NCI-H748 (cell line): ENCODE measurements at regions not wholly inside any gene's neighbourhood (a gene's known extent, or its start where the extent isn't known, plus 50 kb on each side); places are given as distances from the start of the nearest gene placed in this dataset.
"Not testable (repeated sequence)": the region's sequence is repeated elsewhere in the genome, so short reads cannot be mapped to it uniquely, and the experiment has no call there.

Experiments
- DNase-seq: peaks from one replicate; lab custom pipeline; 2025; ENCODE audit not compliant: unreplicated experiment; lab: John Stamatoyannopoulos, UW

DNA sequence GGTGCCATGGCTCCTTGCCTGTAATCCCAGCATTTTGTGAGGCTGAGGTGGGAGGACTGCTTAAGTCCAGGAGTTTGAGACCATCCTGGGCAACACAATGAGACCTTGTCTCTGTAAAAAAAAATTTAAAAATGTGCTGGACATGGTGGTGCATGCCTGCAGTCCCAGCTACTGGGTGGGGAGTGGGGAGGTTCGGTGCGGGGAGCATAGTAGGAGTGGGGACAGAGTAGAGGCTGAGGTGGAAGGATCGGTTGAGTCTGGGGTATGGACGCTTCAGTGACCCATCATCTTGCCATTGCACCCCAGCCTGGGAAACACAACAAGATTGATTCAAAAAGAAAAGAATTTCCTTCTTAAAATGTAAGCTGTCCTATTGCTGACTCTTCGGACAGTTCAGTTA lies 1490.0 kb upstream of the GBE1 start:
- no peak for DNase-seq

DNA sequence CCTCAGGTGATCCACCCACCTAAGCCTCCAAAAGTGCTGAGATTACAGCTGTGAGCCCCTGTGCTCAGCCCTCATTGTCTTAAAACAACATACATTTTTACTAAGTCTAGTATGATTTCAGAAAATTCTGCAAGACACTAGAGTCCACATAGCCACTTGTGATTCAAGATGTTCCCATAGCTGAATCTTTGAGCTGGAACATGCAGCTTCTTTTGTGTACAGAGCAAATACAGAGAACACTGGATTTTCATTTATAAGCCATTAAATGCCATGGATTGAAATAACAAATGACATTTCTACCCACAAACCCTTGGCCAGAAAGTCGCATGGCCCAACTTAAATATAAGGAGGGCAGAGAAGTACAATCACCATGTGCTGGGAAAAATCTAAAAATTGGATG lies 1489.2 kb upstream of the GBE1 start:
- DNase-seq: no peak

- no peak for DNase-seq
Measured at GRCh38 chr3:83248454-83248853, 1487.0 kb upstream of the GBE1 start.

DNA sequence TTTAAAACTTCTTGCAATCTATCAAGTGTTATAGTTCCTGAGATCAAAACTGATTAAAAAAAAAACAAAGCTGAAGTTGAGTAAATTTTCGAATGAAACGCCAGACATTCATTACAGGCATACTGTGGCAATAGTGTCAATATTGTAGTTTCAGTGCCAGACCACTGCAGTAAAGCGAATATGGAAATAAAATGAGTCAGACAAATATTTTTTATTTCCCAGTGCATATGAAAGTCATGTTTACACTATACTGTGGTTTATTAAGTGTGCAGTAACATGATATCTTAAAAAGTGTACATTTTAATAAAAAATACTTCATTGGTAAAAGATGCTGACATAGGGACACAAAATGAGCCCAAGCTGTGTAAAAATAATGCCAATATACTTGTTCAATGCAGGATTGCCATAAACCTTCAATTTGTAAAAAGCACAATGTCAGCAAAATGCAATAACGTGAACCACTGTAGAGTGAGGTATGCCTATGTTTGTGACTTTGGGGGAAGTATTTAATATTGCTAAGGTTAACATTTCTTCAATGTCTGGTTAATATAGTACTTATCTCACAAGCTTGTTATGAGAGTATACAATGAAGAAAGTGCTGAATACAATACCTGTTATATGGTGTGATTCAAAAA lies 1473.9 kb upstream of the GBE1 start:
- DNase-seq: peak; percentile 10

DNA sequence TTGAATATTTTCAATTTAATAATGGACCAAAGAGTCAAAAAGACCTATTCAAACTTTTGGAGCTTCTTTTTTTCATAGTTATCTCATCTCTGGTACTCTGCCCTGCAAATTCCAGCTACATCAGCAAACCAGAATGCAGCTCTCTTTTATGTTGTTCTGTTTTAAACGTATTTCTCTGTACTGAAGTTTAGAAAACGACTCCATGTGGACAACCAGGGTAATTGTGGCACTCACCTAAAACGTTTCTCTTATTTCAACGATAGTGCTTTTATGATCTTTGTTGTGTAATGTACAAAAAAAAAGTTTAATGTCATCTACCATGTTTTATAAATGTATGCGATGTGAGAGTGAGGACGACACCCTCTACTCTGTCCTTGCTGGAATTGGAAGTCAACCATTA lies 1472.3 kb upstream of the GBE1 start:
- DNase-seq: no peak

DNA sequence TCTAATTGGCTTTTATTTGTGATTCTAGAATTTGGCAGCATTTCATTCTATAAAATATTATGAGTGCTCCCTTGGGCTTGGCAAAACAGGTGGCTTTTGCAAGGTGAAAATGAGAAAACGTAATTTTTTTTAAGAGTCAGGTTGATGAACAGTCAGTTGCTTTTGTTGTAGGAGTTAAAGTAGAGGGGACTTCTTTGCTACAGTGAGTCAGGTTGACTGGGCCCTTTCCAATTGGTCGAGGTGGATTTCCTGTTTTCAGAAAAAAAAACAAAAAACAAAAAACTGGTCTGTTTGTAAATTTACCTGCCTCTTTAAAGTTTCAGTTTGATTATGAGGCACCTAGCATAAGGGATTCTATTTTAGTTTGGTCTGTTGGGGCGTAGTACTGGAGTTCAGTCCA lies 1469.4 kb upstream of the GBE1 start:
- no peak for DNase-seq

DNA sequence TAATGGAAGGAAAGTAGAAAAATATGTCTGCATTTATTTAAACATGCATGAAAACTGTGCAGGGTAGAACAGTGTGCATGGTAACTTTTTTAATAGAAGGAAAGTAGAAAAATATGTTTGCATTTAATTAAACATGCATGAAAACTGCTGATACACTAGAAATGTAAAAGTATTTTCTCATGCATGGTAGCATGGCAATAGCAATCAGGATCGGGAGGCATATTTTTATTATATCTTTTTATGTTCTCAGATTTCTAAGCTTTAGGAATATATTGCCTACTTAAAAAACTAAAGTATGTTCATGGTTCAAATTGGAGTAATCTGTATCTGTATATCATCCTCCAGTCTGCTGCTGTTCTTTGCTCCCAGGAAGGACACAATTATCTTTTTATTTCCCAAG lies 1468.9 kb upstream of the GBE1 start:
- no peak for DNase-seq

GRCh38 chr3:83226751-83227150 lies 1465.3 kb upstream of the GBE1 start:
- DNase-seq: no peak

DNA sequence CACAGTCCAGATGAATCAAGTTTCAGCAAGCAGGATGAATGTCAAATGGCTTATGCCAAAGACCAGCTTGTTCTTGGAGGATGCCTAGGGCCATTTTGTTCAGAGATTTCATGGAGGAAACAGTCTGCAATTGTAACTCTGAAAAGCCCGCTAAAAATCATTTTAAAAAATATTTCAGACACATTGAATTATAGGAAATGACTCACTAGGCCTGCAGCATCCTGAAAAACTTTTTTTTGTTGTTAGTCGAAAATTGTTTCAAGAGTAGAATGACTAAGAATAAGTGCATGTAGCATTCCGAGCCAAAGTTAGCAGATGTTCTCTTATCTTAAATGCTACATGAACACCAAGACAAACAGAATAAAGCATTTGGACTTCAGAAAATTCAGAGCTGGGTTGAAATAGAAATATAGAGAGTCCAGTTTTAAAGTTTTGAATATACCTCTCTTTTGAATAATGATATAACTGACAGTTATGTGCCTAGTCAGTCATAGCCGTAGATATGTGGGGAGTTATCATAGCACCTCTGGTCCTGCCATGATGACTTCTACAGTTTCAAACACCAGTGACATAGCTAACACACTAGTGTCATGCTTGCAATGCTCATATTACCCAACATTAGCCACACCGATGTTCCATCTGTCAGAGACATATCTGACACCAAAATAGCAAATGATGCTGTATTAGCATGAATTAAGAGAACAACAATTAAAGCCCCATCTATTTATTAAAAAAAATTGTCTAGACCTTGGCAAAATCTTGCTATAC lies 1462.8 kb upstream of the GBE1 start:
- DNase-seq: no peak

DNA sequence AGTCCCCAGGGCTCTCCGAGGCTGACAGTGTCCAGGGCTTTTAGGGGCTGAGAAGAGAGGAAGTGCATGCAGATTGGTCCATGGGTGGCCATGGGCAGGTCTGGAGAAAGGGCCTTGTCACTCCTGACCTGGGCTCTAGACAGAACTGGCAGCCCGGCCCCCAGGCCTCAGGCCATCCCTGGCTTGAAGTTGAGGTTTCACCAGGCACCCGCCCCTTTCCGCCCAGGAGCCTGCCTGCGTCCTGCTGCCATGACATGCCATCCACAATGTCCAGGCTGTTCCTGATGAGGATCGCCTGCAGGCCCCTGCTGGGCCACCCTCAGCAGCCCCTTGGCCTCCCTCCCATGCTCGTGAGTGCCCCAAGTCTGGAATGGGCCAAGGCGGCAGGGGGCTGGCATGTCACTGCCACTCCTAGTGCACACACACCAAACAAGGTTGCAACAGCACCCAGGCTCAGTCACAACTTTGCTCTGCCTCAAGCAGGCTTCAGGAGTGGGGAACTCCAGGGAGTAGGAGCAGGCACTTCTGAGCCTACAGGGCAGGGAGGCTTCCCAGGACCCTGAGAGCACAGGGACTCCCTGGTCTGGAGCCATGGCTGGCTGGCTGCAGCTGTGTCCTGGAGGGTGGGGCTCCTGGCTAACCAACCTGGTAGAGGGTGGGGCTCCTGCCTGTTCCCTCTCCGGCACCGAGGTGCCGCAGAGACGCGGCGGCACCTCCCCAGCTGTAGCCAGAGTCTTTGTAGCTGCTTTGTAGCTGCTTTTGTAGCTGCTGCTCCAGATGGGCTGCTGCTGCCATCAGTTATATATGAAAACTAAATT lies 1457.1 kb upstream of the GBE1 start:
- DNase-seq: no peak

DNA sequence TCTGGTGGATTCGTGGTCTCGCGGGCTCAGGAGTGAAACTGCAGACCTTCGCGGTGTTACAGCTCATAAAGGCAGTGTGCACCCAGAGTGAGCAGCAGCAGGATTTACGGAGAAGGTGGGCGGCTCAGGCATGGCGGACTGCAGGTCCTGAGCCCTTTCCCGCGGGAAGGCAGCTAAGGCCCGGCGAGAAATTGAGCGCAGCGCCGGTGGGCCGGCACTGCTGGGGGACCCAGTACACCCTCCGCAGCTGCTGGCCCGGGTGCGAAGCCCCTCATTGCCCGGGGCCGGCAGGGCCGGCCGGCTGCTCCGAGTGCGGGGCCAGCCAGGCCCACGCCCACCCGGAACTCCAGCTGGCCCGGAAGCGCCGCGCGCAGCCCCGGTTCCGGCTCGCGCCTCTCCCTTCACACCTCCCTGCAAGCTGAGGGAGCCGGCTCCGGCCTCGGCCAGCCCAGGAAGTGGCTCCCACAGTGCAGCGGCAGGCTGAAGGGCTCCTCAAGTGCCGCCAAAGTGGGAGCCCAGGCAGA lies 1456.2 kb upstream of the GBE1 start:
- DNase-seq: not testable (repeated sequence)

- DNase-seq: no peak
Measured at GRCh38 chr3:83216919-83217594, 1455.6 kb upstream of the GBE1 start.

DNA sequence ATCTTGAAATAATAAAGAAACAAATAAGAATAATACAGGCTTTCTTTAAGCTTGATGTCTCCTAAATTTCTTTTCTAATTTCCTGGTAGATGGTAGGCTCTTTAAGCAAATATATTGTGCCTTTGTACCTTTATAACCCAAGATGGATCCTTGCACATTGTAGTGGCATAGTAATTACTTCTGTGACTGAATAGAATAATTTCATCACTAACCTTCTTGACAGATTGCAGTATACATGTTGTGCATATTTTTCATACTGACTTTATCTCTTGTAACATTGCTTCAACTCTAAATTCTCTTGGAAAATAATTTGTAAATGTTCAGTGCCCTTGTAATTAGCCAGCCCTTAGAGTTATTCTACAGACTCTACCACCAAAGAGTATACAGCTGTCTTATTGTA lies 1433.8 kb upstream of the GBE1 start:
- DNase-seq: no peak

DNA sequence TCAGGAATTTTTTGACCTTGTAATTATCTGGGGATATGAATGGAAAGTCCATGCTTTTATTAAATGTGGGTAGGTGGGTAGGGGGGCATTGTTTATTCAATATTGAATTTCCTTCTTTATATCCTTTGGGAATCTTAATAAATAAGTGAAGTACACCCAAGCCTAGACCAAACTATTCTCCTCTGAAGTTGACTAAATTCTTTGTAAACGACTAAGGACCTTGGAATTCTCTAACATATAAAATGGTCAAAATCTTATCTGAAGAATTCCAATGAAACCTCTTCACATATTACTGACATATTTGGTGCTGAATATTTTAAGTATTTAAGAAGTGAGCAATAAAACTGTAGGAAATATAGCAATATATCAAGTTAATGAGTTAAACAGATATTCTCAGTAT lies 1432.1 kb upstream of the GBE1 start:
- DNase-seq: no peak

GRCh38 chr3:83189634-83190033 lies 1428.2 kb upstream of the GBE1 start:
- peak; percentile 8 for DNase-seq

DNA sequence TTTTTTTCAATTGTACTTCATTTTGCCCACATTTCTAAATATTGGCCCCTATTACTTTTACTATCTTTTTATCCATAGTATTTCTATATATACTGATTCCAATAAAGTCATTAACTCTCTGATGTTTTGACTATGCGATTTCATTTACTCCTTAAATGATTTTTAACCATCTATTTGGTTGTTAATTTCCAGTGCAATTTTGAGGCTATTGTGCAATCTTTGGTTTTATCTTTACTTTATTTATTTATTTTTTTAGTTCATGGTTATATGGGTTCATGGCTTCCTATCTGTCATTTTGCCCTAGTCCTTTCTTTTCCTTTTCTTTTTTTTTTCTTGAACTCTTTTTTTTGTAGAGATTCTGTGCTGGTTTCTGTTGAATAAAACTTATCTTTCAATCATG lies 1408.0 kb upstream of the GBE1 start:
- no peak for DNase-seq

GRCh38 chr3:83150896-83151295 lies 1389.5 kb upstream of the GBE1 start:
- no peak for DNase-seq

DNA sequence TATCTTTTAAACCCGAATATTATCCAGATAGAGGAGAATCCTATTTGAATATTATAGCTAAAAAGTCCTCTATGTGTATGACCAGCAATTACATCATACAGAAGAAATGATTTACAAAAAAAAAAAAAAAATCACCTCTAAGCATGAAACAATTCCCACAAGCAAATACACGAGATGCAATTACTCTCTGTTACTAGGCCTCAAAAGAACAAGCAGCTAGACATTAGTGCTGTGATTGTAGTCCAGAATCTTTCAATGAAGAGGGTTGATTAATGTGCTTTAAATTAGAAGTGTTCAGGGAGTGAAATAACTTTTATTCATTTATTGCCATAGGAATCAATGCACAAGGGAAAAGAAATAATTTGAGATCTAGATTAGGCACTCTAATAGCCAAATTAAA lies 1379.5 kb upstream of the GBE1 start:
- no peak for DNase-seq

GRCh38 chr3:83131236-83131635 lies 1369.8 kb upstream of the GBE1 start:
- DNase-seq: no peak

DNA sequence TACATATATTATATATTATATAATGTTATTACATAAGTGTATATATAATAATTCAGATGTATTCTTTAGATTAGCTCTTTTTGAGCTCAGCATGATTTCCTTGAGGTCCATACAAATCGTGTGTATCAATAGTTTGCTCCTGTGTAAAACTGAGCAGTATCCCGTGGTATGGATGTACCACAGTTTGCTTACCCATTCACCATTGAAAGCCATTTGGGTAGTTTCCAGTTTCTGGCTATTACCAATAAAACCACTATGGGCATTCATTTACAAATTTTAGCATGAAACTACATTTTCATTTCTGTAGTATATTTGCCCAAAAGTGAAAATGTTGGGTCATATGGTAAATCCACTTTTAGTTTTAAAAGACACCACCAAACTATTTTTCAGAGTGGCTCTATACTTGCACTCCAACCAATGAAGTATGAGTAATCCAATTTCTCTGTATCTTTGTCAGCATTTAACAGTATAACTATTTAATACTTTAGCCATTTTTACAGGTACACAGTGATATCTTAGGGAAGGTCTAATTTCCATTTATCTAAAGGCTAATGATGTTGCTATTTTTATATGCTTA lies 1361.4 kb upstream of the GBE1 start:
- no peak for DNase-seq

DNA sequence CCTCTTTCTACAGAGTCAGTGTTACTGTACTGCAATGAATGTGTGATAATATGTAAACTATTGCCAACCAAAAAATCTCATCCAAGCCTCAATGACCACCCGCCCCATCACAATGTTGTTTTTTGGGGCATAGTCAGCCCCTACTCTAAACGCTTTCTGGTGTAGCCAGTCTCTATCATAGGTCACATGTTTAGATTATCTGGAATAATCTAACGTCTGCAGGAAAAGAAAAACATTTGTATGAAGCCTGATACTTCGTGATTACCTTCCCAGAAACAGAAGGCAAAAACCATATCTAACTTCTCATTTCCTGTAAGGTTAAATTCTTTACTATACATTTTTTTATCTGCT lies 1331.8 kb upstream of the GBE1 start:
- DNase-seq: no peak
